ENCODE measurements at regions not wholly inside any gene's neighbourhood (a gene's known extent, or its start where the extent isn't known, plus 50 kb on each side); places are given as distances from the start of the nearest gene placed in this dataset.

- no peak overlapping the region for H2AFZ ChIP-seq (ENCODE audit: low read length)
- H3K27ac ChIP-seq (ENCODE audit: low read depth, low read length): no peak overlapping the region
- H4K20me1 ChIP-seq (ENCODE audit: insufficient read depth, low read length): no peaks in the 10 kb centered on the region
- no peak for TF ChIP-seq CTCF (IDR thresholded peaks at IDR 0.05; ENCODE audit: extremely low read depth, low read depth, low read length)
- H3K79me2 ChIP-seq (ENCODE audit: insufficient read depth, low read length): no peaks in the 10 kb centered on the region
- H3K4me3 ChIP-seq (ENCODE audit: insufficient read depth, low read length): no peak overlapping the region
- DNase-seq (ENCODE audit: insufficient read length, low spot score, missing footprints): no peak
- no peaks in the 10 kb centered on the region for H3K9me3 ChIP-seq (ENCODE audit: low read depth, low read length)
- no peaks in the 10 kb centered on the region for H3K27me3 ChIP-seq (ENCODE audit: insufficient read depth, low read length)
- no peaks in the 10 kb centered on the region for H3K4me1 ChIP-seq (ENCODE audit: insufficient read depth, low read length)
- H3K4me2 ChIP-seq (ENCODE audit: insufficient read depth, low read length): no peak overlapping the region
- H3K36me3 ChIP-seq (ENCODE audit: insufficient read depth, low read length): no peaks in the 10 kb centered on the region
Observed at GRCh38 chr4:28317221-28317620, 1456.6 kb downstream of the STIM2 start.

- H3K4me3 ChIP-seq (ENCODE audit: insufficient read depth, low read length): no peak overlapping the region
- no peaks in the 10 kb centered on the region for H3K27me3 ChIP-seq (ENCODE audit: insufficient read depth, low read length)
- H3K36me3 ChIP-seq (ENCODE audit: insufficient read depth, low read length): no peaks in the 10 kb centered on the region
- no peak overlapping the region for H2AFZ ChIP-seq (ENCODE audit: low read length)
- H4K20me1 ChIP-seq (ENCODE audit: insufficient read depth, low read length): no peaks in the 10 kb centered on the region
- no peak for TF ChIP-seq CTCF (IDR thresholded peaks at IDR 0.05; ENCODE audit: extremely low read depth, low read depth, low read length)
- H3K27ac ChIP-seq (ENCODE audit: low read depth, low read length): no peak overlapping the region
- DNase-seq (ENCODE audit: insufficient read length, low spot score, missing footprints): peak; percentile 1
- H3K79me2 ChIP-seq (ENCODE audit: insufficient read depth, low read length): no peaks in the 10 kb centered on the region
- no peaks in the 10 kb centered on the region for H3K4me1 ChIP-seq (ENCODE audit: insufficient read depth, low read length)
- no peaks in the 10 kb centered on the region for H3K9me3 ChIP-seq (ENCODE audit: low read depth, low read length)
- H3K4me2 ChIP-seq (ENCODE audit: insufficient read depth, low read length): no peak overlapping the region
Observed at GRCh38 chr4:28334249-28334648, 1473.6 kb downstream of the STIM2 start.

GRCh38 chr4:28341784-28342183, 1481.1 kb downstream of the STIM2 start:
- TF ChIP-seq CTCF (IDR thresholded peaks at IDR 0.05; ENCODE audit: extremely low read depth, low read depth, low read length): no peak
- Histone ChIP-seq H3K36me3 (ENCODE audit: insufficient read depth, low read length) (no peaks in the 10 kb centered on the region), H2AFZ (ENCODE audit: low read length) (no peak overlapping the region)

GRCh38 chr4:28350485-28350884, 1489.8 kb downstream of the STIM2 start:
- TF ChIP-seq CTCF (IDR thresholded peaks at IDR 0.05; ENCODE audit: extremely low read depth, low read depth, low read length): no peak
- no peaks in the 10 kb centered on the region for H3K79me2 ChIP-seq (ENCODE audit: insufficient read depth, low read length)
- DNase-seq (ENCODE audit: insufficient read length, low spot score, missing footprints): peak; percentile 2

More at GRCh38 chr4:28341784-28342183, 1481.1 kb downstream of the STIM2 start:
- no peaks in the 10 kb centered on the region for H3K27me3 ChIP-seq (ENCODE audit: insufficient read depth, low read length)
- no peaks in the 10 kb centered on the region for H4K20me1 ChIP-seq (ENCODE audit: insufficient read depth, low read length)
- no peak overlapping the region for H3K4me3 ChIP-seq (ENCODE audit: insufficient read depth, low read length)
- H3K4me1 ChIP-seq (ENCODE audit: insufficient read depth, low read length): no peaks in the 10 kb centered on the region
- H3K27ac ChIP-seq (ENCODE audit: low read depth, low read length): no peak overlapping the region
- no peak for DNase-seq (ENCODE audit: insufficient read length, low spot score, missing footprints)
- H3K79me2 ChIP-seq (ENCODE audit: insufficient read depth, low read length): no peaks in the 10 kb centered on the region
- no peak overlapping the region for H3K4me2 ChIP-seq (ENCODE audit: insufficient read depth, low read length)
- peaks cover 3% of the 10 kb centered on the region for H3K9me3 ChIP-seq (ENCODE audit: low read depth, low read length)

More at GRCh38 chr4:28350485-28350884, 1489.8 kb downstream of the STIM2 start:
- no peaks in the 10 kb centered on the region for H4K20me1 ChIP-seq (ENCODE audit: insufficient read depth, low read length)
- H3K27ac ChIP-seq (ENCODE audit: low read depth, low read length): no peak overlapping the region
- H3K27me3 ChIP-seq (ENCODE audit: insufficient read depth, low read length): no peaks in the 10 kb centered on the region
- H3K4me3 ChIP-seq (ENCODE audit: insufficient read depth, low read length): no peak overlapping the region
- no peaks in the 10 kb centered on the region for H3K36me3 ChIP-seq (ENCODE audit: insufficient read depth, low read length)
- H2AFZ ChIP-seq (ENCODE audit: low read length): no peak overlapping the region
- no peaks in the 10 kb centered on the region for H3K9me3 ChIP-seq (ENCODE audit: low read depth, low read length)
- H3K4me1 ChIP-seq (ENCODE audit: insufficient read depth, low read length): no peaks in the 10 kb centered on the region
- no peak overlapping the region for H3K4me2 ChIP-seq (ENCODE audit: insufficient read depth, low read length)
